ENCODE measurements at regions not wholly inside any gene's neighbourhood (a gene's known extent, or its start where the extent isn't known, plus 50 kb on each side); places are given as distances from the start of the nearest gene placed in this dataset.

DNA sequence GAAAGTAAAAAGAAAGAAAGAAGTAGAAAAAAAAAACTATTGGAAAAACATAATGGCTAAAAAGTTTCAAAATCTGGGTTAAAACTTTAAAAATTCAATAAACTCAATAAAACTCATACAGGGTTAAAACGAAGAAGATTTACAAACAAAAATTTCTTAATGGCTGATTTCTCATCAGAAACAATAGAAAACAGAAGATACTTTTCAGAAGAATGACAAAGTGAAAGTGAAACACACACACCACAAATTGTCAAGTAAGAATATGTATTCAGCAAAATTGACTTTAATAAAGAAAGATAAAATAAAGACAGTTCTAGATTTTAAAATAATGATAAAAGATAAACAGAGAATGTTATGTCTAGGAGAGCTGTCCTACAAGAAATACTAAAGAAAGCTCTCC is 618.9 kb upstream of the GJE1 start:
- TF ChIP-seq, protein P1, sequence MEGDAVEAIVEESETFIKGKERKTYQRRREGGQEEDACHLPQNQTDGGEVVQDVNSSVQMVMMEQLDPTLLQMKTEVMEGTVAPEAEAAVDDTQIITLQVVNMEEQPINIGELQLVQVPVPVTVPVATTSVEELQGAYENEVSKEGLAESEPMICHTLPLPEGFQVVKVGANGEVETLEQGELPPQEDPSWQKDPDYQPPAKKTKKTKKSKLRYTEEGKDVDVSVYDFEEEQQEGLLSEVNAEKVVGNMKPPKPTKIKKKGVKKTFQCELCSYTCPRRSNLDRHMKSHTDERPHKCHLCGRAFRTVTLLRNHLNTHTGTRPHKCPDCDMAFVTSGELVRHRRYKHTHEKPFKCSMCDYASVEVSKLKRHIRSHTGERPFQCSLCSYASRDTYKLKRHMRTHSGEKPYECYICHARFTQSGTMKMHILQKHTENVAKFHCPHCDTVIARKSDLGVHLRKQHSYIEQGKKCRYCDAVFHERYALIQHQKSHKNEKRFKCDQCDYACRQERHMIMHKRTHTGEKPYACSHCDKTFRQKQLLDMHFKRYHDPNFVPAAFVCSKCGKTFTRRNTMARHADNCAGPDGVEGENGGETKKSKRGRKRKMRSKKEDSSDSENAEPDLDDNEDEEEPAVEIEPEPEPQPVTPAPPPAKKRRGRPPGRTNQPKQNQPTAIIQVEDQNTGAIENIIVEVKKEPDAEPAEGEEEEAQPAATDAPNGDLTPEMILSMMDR (IDR thresholded peaks at IDR 0.05; ENCODE audit: poor library complexity, severe bottlenecking) = no peak
- TF ChIP-seq EZH2 (IDR thresholded peaks at IDR 0.05; ENCODE audit: borderline replicate concordance, insufficient read depth, low read length, poor library complexity, severe bottlenecking) (no peak), POLR2AphosphoS5 (IDR thresholded peaks at IDR 0.05) (no peak), SMC3 (conservative IDR thresholded peaks at IDR 0.05; ENCODE audit: poor library complexity) (no peak), EP300 (conservative IDR thresholded peaks at IDR 0.05; ENCODE audit: poor library complexity, severe bottlenecking) (no peak)
- TF ChIP-seq, protein P2, sequence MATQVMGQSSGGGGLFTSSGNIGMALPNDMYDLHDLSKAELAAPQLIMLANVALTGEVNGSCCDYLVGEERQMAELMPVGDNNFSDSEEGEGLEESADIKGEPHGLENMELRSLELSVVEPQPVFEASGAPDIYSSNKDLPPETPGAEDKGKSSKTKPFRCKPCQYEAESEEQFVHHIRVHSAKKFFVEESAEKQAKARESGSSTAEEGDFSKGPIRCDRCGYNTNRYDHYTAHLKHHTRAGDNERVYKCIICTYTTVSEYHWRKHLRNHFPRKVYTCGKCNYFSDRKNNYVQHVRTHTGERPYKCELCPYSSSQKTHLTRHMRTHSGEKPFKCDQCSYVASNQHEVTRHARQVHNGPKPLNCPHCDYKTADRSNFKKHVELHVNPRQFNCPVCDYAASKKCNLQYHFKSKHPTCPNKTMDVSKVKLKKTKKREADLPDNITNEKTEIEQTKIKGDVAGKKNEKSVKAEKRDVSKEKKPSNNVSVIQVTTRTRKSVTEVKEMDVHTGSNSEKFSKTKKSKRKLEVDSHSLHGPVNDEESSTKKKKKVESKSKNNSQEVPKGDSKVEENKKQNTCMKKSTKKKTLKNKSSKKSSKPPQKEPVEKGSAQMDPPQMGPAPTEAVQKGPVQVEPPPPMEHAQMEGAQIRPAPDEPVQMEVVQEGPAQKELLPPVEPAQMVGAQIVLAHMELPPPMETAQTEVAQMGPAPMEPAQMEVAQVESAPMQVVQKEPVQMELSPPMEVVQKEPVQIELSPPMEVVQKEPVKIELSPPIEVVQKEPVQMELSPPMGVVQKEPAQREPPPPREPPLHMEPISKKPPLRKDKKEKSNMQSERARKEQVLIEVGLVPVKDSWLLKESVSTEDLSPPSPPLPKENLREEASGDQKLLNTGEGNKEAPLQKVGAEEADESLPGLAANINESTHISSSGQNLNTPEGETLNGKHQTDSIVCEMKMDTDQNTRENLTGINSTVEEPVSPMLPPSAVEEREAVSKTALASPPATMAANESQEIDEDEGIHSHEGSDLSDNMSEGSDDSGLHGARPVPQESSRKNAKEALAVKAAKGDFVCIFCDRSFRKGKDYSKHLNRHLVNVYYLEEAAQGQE (IDR thresholded peaks at IDR 0.05; ENCODE audit: borderline replicate concordance) = no peak

Measured in neural cell (in vitro differentiated cells).